Astrocyte (in vitro differentiated cells and primary cell): ENCODE measurements at regions not wholly inside any gene's neighbourhood (a gene's known extent, or its start where the extent isn't known, plus 50 kb on each side); places are given as distances from the start of the nearest gene placed in this dataset.

Experiments
- DNase-seq: peaks from one replicate; pipeline ENCODE4 v3.0.0-alpha.2; 2010; ENCODE audit warnings: low read depth
- FAIRE-seq: peaks from 2 replicates; lab custom pipeline; 2011; peaks lifted over from hg19 to GRCh38; lab: Jason Lieb, UNC
- H2AFZ ChIP-seq: 2 replicates; pipeline ENCODE4 v1.6.0; 2012; ENCODE audit warnings: low read depth, low read length, inconsistent platforms
- H3K27ac ChIP-seq: 2 replicates; pipeline ENCODE4 v1.5.1; 2011; ENCODE audit warnings: low read depth, low read length, inconsistent platforms
- H3K27me3 ChIP-seq: 2 replicates; pipeline ENCODE4 v1.6.0; 2011; ENCODE audit warnings: low read length, inconsistent platforms; ENCODE audit not compliant: insufficient read depth
- H3K36me3 ChIP-seq: 2 replicates; pipeline ENCODE4 v1.5.1; 2011; ENCODE audit warnings: low read length, inconsistent platforms; ENCODE audit not compliant: insufficient read depth
- H3K4me1 ChIP-seq: 2 replicates; pipeline ENCODE4 v1.5.1; 2011; ENCODE audit warnings: low read length, inconsistent platforms; ENCODE audit not compliant: insufficient read depth
- H3K4me2 ChIP-seq: 2 replicates; pipeline ENCODE4 v1.6.0; 2012; ENCODE audit warnings: low read length, inconsistent platforms
- H3K4me3 ChIP-seq: 2 replicates; pipeline ENCODE4 v1.5.1; 2011; ENCODE audit warnings: low read depth, mild to moderate bottlenecking, low read length, inconsistent platforms; ENCODE audit not compliant: insufficient read depth
- H3K79me2 ChIP-seq: 2 replicates; pipeline ENCODE4 v1.6.0; 2012; ENCODE audit warnings: mild to moderate bottlenecking, low read length, inconsistent platforms; ENCODE audit not compliant: insufficient read depth
- H3K9ac ChIP-seq: 2 replicates; pipeline ENCODE4 v1.6.0; 2012; ENCODE audit warnings: mild to moderate bottlenecking, low read length, inconsistent platforms
- H3K9me3 ChIP-seq: 2 replicates; pipeline ENCODE4 v1.5.1; 2012; ENCODE audit warnings: low read depth, mild to moderate bottlenecking, low read length, inconsistent platforms; ENCODE audit not compliant: insufficient read depth
- H4K20me1 ChIP-seq: 2 replicates; pipeline ENCODE4 v1.6.0; 2012; ENCODE audit warnings: low read length, inconsistent platforms; ENCODE audit not compliant: insufficient read depth
- H3K27ac Mint-ChIP-seq: one replicate; pipeline ENCODE4 v1.8.0; 2021; ENCODE audit warnings: mild to moderate bottlenecking, mixed read lengths; ENCODE audit not compliant: unreplicated experiment
- H3K27me3 Mint-ChIP-seq: one replicate; pipeline ENCODE4 v1.8.0; 2021; ENCODE audit warnings: low read depth, mixed read lengths; ENCODE audit not compliant: unreplicated experiment
- H3K36me3 Mint-ChIP-seq: one replicate; pipeline ENCODE4 v1.8.0; 2021; ENCODE audit warnings: low read depth, mixed read lengths; ENCODE audit not compliant: unreplicated experiment
- H3K4me1 Mint-ChIP-seq: one replicate; pipeline ENCODE4 v1.8.0; 2021; ENCODE audit warnings: low read depth, mixed read lengths; ENCODE audit not compliant: unreplicated experiment
- H3K4me3 Mint-ChIP-seq: one replicate; pipeline ENCODE4 v1.8.0; 2021; ENCODE audit warnings: mild to moderate bottlenecking, moderate library complexity, mixed read lengths; ENCODE audit not compliant: unreplicated experiment
- H3K9me3 Mint-ChIP-seq: one replicate; pipeline ENCODE4 v1.8.0; 2021; ENCODE audit warnings: mild to moderate bottlenecking, mixed read lengths; ENCODE audit not compliant: unreplicated experiment
- EZH2 ChIP-seq: IDR thresholded peaks from 2 replicates; pipeline ENCODE4 v1.6.1; 2012; ENCODE audit warnings: mild to moderate bottlenecking, low read length, inconsistent platforms; ENCODE audit not compliant: insufficient read depth
- TF ChIP-seq, protein P1 (sequence below): IDR thresholded peaks from 2 replicates; pipeline ENCODE4 v1.5.1; 2011; ENCODE audit warnings: low read depth, mild to moderate bottlenecking, inconsistent platforms, low read length, moderate library complexity; ENCODE audit not compliant: insufficient read depth

DNA sequence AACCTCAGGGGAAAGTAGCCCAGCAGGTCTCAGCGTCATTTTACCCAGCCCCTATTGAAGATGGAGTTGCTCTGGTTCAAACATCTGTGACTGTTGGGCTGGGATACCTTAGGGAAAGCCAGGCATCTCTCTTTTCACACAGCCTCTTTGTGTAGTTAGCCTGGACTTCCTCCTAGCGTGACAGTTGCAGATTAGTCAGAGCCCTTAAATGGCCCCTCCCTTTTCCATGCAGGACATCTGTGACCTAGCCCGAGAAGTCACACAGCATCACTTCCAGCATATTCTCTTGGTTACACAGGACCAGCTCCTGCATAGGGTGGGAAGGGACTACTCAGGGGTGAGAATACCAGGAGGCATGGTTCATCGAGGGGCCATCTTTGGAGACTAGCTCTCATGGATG, 375.0 kb upstream of the RBFOX1 start:
- TF ChIP-seq, protein P1, sequence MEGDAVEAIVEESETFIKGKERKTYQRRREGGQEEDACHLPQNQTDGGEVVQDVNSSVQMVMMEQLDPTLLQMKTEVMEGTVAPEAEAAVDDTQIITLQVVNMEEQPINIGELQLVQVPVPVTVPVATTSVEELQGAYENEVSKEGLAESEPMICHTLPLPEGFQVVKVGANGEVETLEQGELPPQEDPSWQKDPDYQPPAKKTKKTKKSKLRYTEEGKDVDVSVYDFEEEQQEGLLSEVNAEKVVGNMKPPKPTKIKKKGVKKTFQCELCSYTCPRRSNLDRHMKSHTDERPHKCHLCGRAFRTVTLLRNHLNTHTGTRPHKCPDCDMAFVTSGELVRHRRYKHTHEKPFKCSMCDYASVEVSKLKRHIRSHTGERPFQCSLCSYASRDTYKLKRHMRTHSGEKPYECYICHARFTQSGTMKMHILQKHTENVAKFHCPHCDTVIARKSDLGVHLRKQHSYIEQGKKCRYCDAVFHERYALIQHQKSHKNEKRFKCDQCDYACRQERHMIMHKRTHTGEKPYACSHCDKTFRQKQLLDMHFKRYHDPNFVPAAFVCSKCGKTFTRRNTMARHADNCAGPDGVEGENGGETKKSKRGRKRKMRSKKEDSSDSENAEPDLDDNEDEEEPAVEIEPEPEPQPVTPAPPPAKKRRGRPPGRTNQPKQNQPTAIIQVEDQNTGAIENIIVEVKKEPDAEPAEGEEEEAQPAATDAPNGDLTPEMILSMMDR: no peak
- no peak for TF ChIP-seq EZH2
- Histone ChIP-seq H4K20me1 (no peaks in the 10 kb centered on the region), H3K4me2 (no peak overlapping the region), H2AFZ (no peak overlapping the region), H3K4me3 (no peak overlapping the region), H3K9ac (no peak overlapping the region), H3K27ac (no peak overlapping the region), H3K27me3 (no peaks in the 10 kb centered on the region), H3K36me3 (no peaks in the 10 kb centered on the region), H3K79me2 (no peaks in the 10 kb centered on the region), H3K9me3 (no peaks in the 10 kb centered on the region), H3K4me1 (no peaks in the 10 kb centered on the region)
- no peak overlapping the region for H3K4me3 Mint-ChIP-seq
- no peak overlapping the region for H3K27ac Mint-ChIP-seq
- peaks cover 3% of the 10 kb centered on the region for H3K27me3 Mint-ChIP-seq
- no peaks in the 10 kb centered on the region for H3K36me3 Mint-ChIP-seq
- FAIRE-seq (no peak), DNase-seq (no peak)
- H3K4me1 Mint-ChIP-seq: no peaks in the 10 kb centered on the region
- H3K9me3 Mint-ChIP-seq: no peaks in the 10 kb centered on the region

DNA sequence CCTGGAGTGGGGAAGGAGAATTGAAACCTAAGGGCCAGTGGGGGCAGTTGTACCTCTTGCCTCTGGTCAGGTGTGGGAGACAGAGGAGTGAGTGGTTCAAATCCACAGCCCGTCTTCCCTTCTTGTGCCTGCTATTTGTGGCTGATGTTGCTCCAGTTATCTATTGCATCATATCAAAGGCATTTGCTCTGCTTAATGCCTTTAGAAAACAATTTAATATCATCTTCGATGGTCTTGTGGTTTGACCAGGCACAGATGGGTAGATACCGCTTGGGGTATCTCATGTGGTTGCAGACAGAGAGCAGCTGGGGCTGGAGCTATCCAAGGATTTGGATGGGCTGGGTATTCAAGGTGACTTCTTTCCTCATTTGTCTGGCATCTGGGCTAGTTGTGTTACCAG, 376.1 kb upstream of the RBFOX1 start:
- H3K36me3 Mint-ChIP-seq: no peaks in the 10 kb centered on the region
- H3K4me1 Mint-ChIP-seq: no peaks in the 10 kb centered on the region
- no peaks in the 10 kb centered on the region for H3K27me3 Mint-ChIP-seq
- Histone ChIP-seq H3K79me2 (no peaks in the 10 kb centered on the region), H3K36me3 (no peaks in the 10 kb centered on the region), H3K4me3 (no peak overlapping the region), H2AFZ (no peak overlapping the region), H3K4me1 (no peaks in the 10 kb centered on the region), H3K27ac (no peak overlapping the region), H3K9ac (no peak overlapping the region), H3K9me3 (no peaks in the 10 kb centered on the region), H3K27me3 (no peaks in the 10 kb centered on the region), H3K4me2 (no peak overlapping the region), H4K20me1 (no peaks in the 10 kb centered on the region)
- no peak overlapping the region for H3K4me3 Mint-ChIP-seq
- DNase-seq (no peak), FAIRE-seq (no peak)
- H3K27ac Mint-ChIP-seq: no peak overlapping the region
- no peak for TF ChIP-seq EZH2
- TF ChIP-seq, protein P1: no peak
- H3K9me3 Mint-ChIP-seq: no peaks in the 10 kb centered on the region

DNA sequence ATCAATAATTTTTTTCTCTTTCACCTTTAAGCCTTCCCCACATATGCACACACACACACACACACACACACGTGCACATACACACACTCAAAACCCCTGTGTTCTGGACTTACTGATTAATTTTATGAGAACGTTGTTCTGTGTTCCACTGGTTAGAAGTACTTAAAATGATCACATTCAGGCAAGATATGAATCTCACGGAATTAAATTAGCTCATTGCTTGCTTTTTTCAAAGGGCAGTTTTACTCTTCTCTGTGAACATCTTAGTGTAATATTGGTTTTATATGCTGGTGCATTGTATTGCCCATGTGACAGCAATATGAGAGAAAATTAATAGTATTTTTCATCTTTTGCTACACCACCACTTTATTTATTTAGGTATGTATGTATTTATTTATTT, 377.3 kb upstream of the RBFOX1 start:
- Histone ChIP-seq H3K4me1 (no peaks in the 10 kb centered on the region), H3K9me3 (no peaks in the 10 kb centered on the region), H3K27me3 (no peaks in the 10 kb centered on the region), H3K4me3 (no peak overlapping the region), H3K4me2 (no peak overlapping the region), H3K36me3 (no peaks in the 10 kb centered on the region), H3K79me2 (no peaks in the 10 kb centered on the region), H3K27ac (no peak overlapping the region), H3K9ac (no peak overlapping the region), H2AFZ (no peak overlapping the region), H4K20me1 (no peaks in the 10 kb centered on the region)
- H3K36me3 Mint-ChIP-seq: no peaks in the 10 kb centered on the region
- FAIRE-seq: no peak
- H3K4me1 Mint-ChIP-seq: no peaks in the 10 kb centered on the region
- no peak for TF ChIP-seq EZH2
- TF ChIP-seq, protein P1: no peak
- no peaks in the 10 kb centered on the region for H3K27me3 Mint-ChIP-seq
- H3K27ac Mint-ChIP-seq: no peak overlapping the region
- H3K9me3 Mint-ChIP-seq: no peaks in the 10 kb centered on the region
- DNase-seq: no peak
- no peak overlapping the region for H3K4me3 Mint-ChIP-seq
